ENCODE measurements at regions not wholly inside any gene's neighbourhood (a gene's known extent, or its start where the extent isn't known, plus 50 kb on each side); places are given as distances from the start of the nearest gene placed in this dataset.

GRCh38 chrX:149161435-149162088 lies 343.5 kb downstream of the IDS start:
- no peak for DNase-seq (ENCODE audit: low read depth in 4 of 4, low spot score in 1 of 4)

- DNase-seq (ENCODE audit: low read depth in 4 of 4, low spot score in 1 of 4), result no peak
Observed at GRCh38 chrX:149157976-149158375, 347.1 kb downstream of the IDS start.

GRCh38 chrX:149152941-149153340 lies 352.2 kb downstream of the IDS start:
- no peak for DNase-seq (ENCODE audit: low read depth in 4 of 4, low spot score in 1 of 4)

- no peak for DNase-seq (ENCODE audit: low read depth in 4 of 4, low spot score in 1 of 4)
Observed at GRCh38 chrX:149151805-149152757, 353.0 kb downstream of the IDS start.

- DNase-seq (ENCODE audit: low read depth in 4 of 4, low spot score in 1 of 4), result no peak
Observed at GRCh38 chrX:149145845-149146285, 359.2 kb downstream of the IDS start.

GRCh38 chrX:149131774-149132173 lies 373.3 kb downstream of the IDS start:
- DNase-seq (ENCODE audit: low read depth in 4 of 4, low spot score in 1 of 4), result no peak

GRCh38 chrX:149129767-149130166 lies 375.3 kb downstream of the IDS start:
- no peak for DNase-seq (ENCODE audit: low read depth in 4 of 4, low spot score in 1 of 4)

GRCh38 chrX:149124526-149125108 lies 380.5 kb downstream of the IDS start:
- no peak for DNase-seq (ENCODE audit: low read depth in 4 of 4, low spot score in 1 of 4)

GRCh38 chrX:149121206-149121920 lies 383.7 kb downstream of the IDS start:
- no peak for DNase-seq (ENCODE audit: low read depth in 4 of 4, low spot score in 1 of 4)

GRCh38 chrX:149120459-149120858 lies 384.6 kb downstream of the IDS start:
- DNase-seq (ENCODE audit: low read depth in 4 of 4, low spot score in 1 of 4), result no peak

DNA sequence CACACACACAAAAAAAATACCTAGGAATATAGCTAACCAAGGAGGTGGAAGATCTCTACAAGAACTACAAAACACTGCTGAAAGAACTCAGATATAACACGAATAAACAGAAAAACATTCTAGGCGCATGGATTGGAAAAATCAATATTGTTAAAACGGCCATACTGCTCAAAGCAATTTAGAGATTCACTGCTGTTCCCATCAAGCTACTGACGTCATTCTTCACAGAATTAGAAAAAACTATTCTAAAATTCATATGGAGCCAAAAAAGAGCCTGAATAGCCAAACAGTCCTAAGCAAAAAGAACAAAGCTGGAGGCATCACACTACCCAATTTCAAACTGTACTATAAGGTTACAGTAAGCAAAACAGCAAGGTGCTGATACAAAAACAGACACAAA lies 390.2 kb downstream of the IDS start:
- no peak for DNase-seq (ENCODE audit: low read depth in 4 of 4, low spot score in 1 of 4)

DNA sequence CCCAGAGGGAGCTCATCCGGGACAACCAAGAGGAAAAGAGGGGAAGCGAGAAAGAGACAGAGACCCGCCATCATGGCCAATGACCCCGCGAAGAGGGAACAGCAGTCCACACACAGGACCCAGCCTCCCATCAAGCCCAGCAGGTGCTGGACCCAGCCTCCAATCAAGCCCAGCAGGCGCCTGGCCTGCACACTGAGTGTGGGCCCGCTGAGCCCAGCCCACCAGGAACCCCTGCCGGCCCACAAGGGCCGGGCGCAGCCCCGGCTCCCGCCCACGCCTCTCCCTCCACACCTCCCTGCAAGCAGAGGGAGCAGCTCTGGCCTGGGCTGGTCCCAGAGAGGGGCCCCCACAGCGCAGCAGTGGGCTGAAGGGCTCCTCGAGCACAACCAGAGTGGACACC lies 391.1 kb downstream of the IDS start:
- DNase-seq (ENCODE audit: low read depth in 4 of 4, low spot score in 1 of 4), result no peak

DNA sequence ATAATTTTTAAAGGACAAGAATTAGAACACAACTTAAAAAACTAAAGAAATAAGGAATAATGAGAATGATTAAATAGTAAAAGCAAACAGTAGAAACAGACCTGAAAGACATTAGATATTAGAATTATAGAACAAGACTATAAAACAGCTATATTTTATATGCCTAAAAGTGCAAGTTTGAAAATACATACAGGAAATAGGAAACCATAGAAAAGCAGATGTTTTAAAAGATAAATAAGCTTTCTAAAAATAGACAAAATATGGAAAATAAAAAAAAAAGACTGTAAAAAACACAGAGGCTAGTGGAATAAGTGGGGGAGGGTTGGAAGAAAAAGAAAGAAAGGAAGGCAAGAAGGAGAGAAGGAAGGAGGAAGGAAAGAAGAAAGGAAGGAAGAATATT lies 407.3 kb downstream of the IDS start:
- DNase-seq (ENCODE audit: low read depth in 4 of 4, low spot score in 1 of 4), result no peak

- no peak for DNase-seq (ENCODE audit: low read depth in 4 of 4, low spot score in 1 of 4)
Observed at GRCh38 chrX:149092179-149092578, 412.9 kb downstream of the IDS start.

DNA sequence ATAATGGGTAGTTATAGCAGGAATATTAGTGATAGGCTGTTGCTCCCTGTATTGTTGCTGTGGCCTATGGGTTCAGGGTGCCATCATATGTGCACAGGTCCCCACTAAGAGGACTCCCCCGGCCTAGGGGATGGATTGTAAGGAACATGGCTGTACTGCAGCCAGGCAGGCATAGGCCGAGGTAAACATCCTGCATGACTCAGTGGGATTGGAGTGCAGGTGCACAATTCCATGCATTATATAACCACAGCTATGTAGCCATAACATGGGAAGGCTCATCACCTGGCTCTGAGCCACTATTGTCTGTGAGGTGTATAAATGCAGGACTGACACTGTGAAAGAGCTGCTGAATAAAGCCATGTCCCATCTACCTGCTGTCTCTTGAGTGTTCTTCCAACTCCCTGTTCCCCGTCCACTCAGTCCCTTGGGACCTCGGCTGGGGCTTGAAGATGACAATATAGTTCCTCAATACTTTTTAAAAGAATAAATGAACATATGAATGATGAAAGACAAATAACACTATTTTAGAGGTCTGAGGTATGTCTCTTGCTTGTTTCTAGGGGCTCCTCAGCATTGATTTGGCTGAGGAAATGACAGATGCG lies 425.2 kb downstream of the IDS start:
- DNase-seq (ENCODE audit: low read depth in 4 of 4, low spot score in 1 of 4), result no peak

- DNase-seq (ENCODE audit: low read depth in 4 of 4, low spot score in 1 of 4), result peak in 1 of 4 experiments; percentile 1
Observed at GRCh38 chrX:149074398-149074797, 430.7 kb downstream of the IDS start.

DNA sequence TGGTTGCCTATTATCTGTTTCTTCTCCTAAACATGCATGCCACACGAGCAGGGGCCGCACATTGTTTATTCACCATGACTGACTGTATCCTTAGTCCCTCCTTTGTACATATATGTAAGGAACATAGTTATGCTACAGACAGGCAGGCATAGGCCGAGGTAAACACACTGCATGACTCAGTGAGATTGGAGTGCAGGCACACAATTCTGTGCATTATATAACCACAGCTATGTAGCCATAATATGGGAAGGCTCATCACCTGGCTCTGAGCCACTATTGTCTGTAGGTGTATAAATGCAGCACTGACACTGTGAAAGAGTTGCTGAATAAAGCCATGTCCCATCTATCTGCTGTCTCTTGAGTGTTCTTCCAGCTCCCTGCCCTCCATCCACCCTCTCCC lies 431.6 kb downstream of the IDS start:
- DNase-seq (ENCODE audit: low read depth in 4 of 4, low spot score in 1 of 4), result no peak

DNA sequence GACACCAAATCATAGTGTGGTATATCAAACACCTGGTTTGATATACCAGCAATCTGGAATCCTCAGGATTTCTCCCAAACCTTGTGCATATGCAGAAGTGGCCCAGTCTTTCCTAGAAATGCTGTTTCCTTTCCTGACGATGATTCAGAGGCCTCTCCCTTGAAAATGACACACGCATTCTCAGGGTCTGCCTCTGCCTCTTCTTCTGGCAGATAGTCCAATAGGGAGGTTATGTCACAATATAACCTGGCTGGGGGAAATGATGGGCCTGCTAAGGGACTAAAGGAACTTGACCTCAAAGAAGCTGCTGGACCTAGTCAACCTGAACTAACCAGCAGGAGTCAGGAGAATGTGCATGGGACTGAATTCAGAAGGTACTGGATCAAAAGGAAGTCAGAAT lies 435.2 kb downstream of the IDS start:
- DNase-seq (ENCODE audit: low read depth in 4 of 4, low spot score in 1 of 4), result no peak

DNA sequence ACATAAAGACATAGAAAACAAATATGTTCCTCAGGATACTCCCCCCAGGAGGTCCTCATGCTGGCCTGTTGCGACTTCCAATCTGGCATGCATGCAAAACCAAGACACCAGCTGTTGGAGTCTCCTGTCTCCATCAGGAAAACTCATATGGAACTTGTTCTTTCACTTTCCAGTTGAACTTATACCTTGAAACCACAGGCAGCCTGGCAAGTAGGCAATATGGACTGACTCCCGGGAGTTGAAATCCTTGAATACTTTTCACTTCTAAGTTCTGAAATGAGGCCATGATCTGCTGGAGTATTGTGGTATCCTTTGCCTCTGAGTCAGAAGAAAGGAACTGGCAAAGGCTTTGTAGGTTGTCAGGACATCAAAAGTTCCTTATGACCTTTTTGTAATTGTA lies 444.2 kb downstream of the IDS start:
- no peak for DNase-seq (ENCODE audit: low read depth in 4 of 4, low spot score in 1 of 4)
